Medulla oblongata (tissue), 1 donor: ENCODE measurements at regions not wholly inside any gene's neighbourhood (a gene's known extent, or its start where the extent isn't known, plus 50 kb on each side); places are given as distances from the start of the nearest gene placed in this dataset.

Source experiments
- DNase-seq: peaks from one replicate; pipeline ENCODE4 v3.0.0-alpha.2; 2015; ENCODE audit errors: extremely low spot score

DNA sequence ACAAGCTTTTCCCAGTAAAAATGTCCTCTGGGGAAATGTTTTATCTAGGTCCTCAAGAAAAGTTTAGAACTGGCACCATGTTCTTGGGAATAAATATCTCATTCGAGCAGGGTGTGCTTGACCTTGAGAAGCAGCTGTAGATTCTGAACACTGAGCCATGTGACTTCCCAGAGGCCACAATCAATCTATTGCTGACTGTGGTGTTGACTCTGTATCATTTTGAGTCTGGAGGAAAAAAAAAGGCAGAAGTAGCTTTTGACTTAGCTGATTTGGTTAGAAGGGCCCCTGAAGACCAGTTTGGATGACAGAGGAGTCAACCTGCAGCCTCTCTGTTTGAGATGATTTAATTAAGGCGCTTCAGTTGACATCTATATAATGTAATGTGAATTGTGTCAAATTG lies 592.4 kb upstream of the SEL1L start:
- DNase-seq = no peak

DNA sequence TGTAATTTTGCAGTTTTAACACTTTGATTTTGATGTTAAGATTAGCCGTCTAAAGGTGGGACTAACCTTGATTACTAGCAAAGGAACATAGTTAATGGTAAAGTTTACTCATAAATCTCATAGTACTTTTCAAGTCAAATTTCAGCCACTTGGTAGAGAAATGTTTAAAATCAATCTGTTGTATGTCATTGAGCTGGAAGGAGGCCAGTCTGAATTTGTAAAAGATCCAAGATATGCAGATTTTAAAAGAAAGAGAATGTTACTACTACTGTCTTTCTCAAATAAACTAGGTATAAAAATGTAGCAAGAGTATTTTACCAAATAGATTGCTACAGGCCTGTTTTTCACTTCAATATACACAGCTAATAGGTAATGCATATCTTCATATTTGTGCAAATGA lies 600.8 kb upstream of the SEL1L start:
- DNase-seq = no peak

DNA sequence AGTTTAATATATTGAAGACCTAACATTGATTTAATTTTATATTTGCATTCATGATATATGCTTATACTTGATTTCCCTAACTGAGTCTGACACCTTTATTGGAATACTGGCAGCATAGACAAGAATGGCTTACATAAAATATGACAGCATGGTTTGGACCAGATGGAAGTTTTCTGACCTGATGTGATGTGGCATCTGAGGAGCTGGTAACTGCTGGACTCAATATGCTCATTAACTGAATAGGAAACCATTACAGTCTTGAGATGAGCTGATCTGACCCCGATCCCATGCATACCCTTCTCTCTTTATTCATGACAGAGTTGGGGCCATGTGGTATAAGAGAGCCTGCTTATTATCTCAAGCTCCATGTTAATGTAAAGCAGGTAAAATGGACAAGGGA lies 604.8 kb upstream of the SEL1L start:
- no peak for DNase-seq

DNA sequence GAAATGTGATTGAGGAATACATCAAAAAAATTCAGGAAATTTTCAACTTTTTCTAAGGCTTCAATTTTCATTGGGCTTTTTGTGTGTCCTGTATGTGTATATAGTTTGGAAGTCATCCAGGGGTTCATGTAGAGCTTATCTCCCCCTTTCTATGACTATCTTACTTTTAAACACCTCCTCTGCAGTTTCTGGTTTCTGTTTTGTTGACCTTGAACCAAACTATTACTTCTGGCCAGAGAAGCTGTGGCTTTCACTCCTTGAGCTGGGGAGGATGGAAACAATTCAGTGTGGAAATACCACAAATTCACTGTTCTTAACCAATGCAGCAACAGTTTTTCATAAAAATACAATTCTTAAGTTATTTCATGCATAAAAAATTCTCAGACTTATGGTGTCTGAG lies 613.2 kb upstream of the SEL1L start:
- no peak for DNase-seq

DNA sequence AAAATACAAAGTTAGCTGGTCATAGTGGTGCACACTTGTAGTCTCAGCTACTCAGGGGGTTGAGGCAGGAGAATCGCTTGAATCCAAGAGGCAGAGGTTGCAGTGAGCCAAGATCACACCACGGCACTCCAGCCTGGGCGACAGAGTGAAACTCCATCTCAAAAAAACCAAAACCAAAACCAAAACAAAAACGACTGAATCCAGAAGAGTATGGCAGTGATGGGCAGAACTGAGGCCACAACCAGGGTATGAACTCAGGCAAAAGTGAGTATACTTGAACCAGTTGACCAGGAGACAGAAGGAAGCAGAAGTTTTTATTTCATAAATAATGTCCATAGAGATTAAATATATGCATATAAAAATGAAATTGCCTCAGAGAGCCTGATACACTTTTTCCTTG lies 620.0 kb upstream of the SEL1L start:
- no peak for DNase-seq

DNA sequence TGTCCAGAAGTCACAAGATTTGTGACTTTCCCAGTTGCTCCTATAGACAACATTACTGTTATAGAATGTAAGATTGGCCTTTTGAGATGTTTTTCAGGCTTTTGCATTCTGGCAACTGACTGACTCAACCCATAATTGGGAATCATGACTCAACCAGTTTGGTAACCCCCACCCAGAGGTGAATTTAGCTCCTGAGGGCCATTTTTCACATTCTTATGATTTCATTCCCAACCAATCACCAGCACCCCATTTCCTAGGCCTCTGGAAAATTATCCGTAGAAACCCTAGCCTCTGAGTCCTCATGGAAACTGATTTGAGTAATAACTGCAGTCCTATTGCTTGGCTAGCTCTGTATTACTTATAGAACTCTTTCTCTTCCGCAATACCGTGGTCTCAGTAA lies 626.0 kb upstream of the SEL1L start:
- DNase-seq = no peak

GRCh38 chr14:82180139-82180538 lies 646.5 kb upstream of the SEL1L start:
- no peak for DNase-seq

GRCh38 chr14:82182646-82183045 lies 649.0 kb upstream of the SEL1L start:
- no peak for DNase-seq

GRCh38 chr14:82190742-82191141 lies 657.1 kb upstream of the SEL1L start:
- no peak for DNase-seq

DNA sequence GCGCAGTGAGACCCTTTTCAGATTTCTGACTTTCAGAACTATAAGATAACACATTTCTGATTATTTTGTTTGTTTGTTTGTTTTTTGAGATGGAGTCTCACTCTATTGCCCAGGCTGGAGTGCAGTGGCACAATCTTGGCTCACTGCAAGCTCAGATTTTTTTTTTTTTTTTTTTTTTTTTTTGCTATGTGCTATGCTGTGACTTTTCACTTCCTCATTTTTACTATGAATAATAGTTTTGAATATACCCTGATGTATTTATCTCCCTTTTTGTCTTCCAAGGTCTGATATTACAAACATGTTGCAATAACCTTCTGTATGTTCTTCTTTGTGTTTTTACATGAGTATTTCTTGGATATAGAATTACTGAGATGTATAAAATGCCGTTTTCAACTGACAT lies 658.7 kb upstream of the SEL1L start:
- DNase-seq = no peak

GRCh38 chr14:82223276-82223675 lies 689.6 kb upstream of the SEL1L start:
- no peak for DNase-seq

- DNase-seq = no peak
Measured at GRCh38 chr14:82224610-82225009, 691.0 kb upstream of the SEL1L start.

DNA sequence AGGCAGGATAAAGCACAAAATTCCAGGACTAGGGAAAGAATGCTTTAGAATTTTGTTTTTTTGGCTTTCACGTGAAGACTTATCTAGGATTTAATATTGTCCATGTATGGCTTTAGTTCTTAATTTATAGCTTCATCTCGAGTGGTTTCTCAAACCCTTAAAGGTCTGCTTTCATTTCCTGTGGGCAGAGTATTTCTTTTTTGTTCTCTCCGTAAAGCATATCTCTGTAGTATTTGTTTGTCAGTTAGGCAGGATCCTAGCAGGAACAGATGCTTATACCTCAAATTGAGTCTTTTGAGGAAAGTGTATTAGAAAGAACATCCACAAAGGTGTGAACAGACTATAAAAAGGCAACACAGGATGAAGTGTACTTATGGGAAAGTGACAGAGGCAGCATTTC lies 697.1 kb upstream of the SEL1L start:
- DNase-seq = no peak

DNA sequence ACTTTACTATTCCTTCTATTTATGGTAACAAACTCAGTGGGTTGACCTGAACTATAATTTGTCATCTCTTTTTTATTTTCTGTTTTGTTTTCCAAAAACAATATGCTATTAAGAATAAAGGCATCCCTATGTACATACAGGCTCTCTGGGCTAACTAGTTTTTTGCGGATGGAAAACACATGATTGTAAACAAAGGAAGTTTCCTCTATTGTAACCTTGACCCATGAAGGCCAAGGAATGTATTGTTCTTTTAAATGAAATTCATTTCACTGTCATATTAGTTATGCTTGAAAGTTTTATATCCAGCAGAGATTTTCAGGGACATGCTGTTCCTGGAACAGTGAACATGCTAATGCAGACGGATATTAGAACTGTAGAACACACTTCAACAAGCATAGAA lies 705.0 kb upstream of the SEL1L start:
- no peak for DNase-seq

- DNase-seq = no peak
Measured at GRCh38 chr14:82239223-82239622, 705.6 kb upstream of the SEL1L start.

- no peak for DNase-seq
Measured at GRCh38 chr14:82244791-82245190, 711.1 kb upstream of the SEL1L start.

DNA sequence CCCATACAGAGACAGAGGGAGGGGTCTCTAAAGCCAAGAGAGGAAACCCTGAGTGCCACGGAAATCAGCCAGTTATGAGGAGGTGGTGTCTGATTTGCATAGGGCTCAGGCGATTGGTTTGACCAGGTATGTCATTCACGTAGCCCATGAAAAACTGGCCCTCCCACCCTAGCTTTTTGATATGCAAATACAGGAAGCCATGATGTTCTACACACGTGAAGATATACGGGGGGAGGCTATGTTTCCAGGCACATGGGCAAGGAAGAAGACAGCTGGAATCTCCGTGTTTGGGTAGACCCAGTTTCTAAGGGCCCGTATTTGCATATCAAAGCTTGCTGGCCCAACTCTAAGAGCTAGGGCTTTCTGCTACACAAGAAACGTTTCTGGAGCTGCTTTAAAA lies 717.8 kb upstream of the SEL1L start:
- DNase-seq = no peak

DNA sequence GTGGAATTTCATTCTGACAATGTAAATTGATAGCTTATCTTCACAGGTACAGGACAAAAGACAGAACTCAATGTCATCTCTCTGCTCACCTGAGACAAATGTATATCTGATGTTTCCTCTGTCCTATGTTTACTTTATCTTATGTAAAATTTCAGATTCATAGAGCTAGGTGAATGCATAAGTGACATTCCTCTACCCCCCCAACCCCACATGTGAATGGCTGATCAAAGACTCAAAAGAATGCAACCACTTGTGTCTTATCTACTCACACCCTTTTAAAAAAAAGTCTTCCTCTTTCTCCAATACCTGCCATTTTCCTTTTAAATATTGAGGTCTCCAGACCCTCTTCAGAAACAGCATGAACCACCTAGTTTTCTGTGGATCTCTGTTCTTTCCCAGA lies 736.6 kb upstream of the SEL1L start:
- DNase-seq = no peak

DNA sequence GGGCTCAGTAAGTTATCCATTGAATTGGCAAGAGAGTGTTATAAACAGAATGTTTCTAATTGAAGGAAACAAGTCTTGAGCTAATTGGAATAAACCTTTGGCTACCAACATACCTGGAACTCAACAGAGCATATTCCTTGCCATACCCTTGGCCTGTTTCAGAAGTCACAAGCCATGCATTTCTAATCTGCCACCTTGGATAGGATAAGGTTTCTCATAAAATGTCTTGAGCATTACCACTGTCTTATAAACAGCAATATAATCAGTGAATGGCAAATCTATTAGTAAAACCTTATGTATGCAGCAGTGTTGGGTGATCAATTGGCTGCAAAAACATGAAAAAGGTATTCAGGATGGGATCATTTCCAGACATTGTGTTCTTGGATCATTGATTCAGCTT lies 765.2 kb upstream of the SEL1L start:
- DNase-seq = no peak

GRCh38 chr14:82309199-82309598 lies 775.5 kb upstream of the SEL1L start:
- DNase-seq = no peak

DNA sequence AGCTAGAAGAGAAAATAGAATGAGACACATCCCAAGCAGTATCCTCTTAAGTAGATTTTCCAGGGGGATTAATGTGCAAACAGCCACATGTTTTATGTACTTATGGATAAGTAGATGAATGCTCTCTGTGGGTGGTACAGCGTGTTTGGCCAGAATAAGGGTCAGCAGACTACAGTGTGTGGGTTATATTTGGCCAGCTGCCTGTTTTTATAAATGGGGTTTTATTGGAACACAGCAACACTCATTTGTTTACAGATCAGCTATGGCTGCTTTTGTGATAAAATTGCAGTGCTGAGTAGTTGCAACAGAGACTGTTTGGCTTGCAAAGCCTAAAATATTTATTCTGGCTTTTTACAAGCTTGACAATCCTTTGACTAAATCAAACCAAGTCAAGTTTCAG lies 780.2 kb upstream of the SEL1L start:
- no peak for DNase-seq

DNA sequence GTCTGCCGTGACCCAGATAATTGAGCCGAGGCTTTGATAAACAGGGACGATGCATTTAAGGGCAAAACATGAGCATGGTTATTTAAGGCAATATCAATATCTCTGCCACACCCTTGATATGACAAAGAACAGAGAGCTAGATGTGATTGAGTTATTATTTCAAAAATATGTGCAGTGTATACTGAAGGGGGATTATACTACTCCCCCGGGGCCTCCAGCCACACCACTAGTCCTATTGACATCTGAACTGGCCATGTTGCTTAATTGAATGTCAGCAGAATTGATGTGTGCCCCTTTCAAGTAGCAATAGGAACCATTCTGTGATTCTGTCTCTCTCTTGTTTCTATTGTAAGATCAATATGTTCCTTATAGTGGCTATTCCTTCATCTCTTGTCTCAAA lies 794.8 kb upstream of the SEL1L start:
- DNase-seq = no peak

GRCh38 chr14:82341261-82341810 lies 807.7 kb upstream of the SEL1L start:
- DNase-seq = no peak

DNA sequence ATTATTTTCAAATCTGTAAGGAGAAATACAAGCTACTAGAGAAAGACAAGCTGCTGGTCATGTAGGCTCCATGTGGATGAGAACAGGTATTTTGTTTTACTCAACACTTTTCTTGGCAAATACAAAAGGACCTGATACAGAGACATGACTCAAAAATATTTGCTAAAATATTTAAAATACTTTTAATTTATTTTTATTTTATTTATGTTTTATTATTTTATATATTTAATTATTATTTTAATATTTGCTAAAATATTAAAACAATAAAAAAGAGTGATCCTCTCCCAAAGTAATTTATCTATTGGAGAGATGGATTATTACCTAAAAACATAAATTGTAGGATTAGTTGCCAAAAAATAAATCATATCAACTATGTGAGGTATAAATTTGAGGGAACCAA lies 808.9 kb upstream of the SEL1L start:
- no peak for DNase-seq

GRCh38 chr14:82345184-82345583 lies 811.5 kb upstream of the SEL1L start:
- no peak for DNase-seq
